GM23338 (cell line): ENCODE measurements at regions not wholly inside any gene's neighbourhood (a gene's known extent, or its start where the extent isn't known, plus 50 kb on each side); places are given as distances from the start of the nearest gene placed in this dataset.

Source experiments
- ATAC-seq: fragments of 200-7000 bp; cut with Tn5 transposase; 3 replicates; pipeline ENCODE4 v1.9.1; 2020
- DNase-seq: peaks from one replicate; pipeline ENCODE4 v3.0.0-alpha.2; 2015; ENCODE audit warnings: low spot score
- H2AFZ ChIP-seq: fragments of 200-600 bp; sonication (generic); 2 replicates; pipeline ENCODE4 v1.8.0; 2016; ENCODE audit warnings: antibody characterized with exemption, mild to moderate bottlenecking, moderate library complexity
- H3F3A ChIP-seq: fragments of 200-600 bp; sonication (generic); replicated peaks from 2 replicates; pipeline ENCODE4 v1.8.0; 2017; ENCODE audit warnings: antibody characterized with exemption, mixed run types, low read depth
- H3K27ac ChIP-seq: fragments of 200-600 bp; sonication (generic); 2 replicates; pipeline ENCODE4 v1.6.1; 2016; ENCODE audit warnings: low read depth
- H3K27me3 ChIP-seq: fragments of 200-600 bp; sonication (generic); 2 replicates; pipeline ENCODE4 v1.8.0; 2016; ENCODE audit warnings: mild to moderate bottlenecking, mixed run types, moderate library complexity; ENCODE audit not compliant: insufficient read depth
- H3K36me3 ChIP-seq: fragments of 200-600 bp; sonication (generic); 2 replicates; pipeline ENCODE4 v1.8.0; 2016; ENCODE audit warnings: mild to moderate bottlenecking; ENCODE audit not compliant: insufficient read depth
- H3K4me1 ChIP-seq: fragments of 200-600 bp; sonication (generic); 2 replicates; pipeline ENCODE4 v1.8.0; 2016; ENCODE audit warnings: mild to moderate bottlenecking, moderate library complexity; ENCODE audit not compliant: insufficient read depth
- H3K4me2 ChIP-seq: fragments of 200-600 bp; sonication (generic); 2 replicates; pipeline ENCODE4 v1.7.1; 2017; ENCODE audit warnings: mixed run types
- H3K4me3 ChIP-seq: fragments of 200-600 bp; sonication (generic); 2 replicates; pipeline ENCODE4 v1.6.1; 2016; ENCODE audit warnings: mixed run types
- H3K79me2 ChIP-seq: fragments of 200-600 bp; sonication (generic); replicated peaks from 2 replicates; pipeline ENCODE4 v1.8.0; 2017; ENCODE audit warnings: mild to moderate bottlenecking; ENCODE audit not compliant: insufficient read depth
- H3K9me2 ChIP-seq: fragments of 200-600 bp; sonication (generic); 2 replicates; pipeline ENCODE4 v1.8.0; 2017; ENCODE audit not compliant: insufficient read depth
- H4K20me1 ChIP-seq: fragments of 200-600 bp; sonication (generic); replicated peaks from 2 replicates; pipeline ENCODE4 v1.8.0; 2017; ENCODE audit warnings: mild to moderate bottlenecking; ENCODE audit not compliant: insufficient read depth
- H3K27ac Mint-ChIP-seq: 2 replicates; pipeline ENCODE4 v1.8.0; 2020; ENCODE audit warnings: inconsistent platforms, mild to moderate bottlenecking, moderate library complexity, mixed read lengths
- H3K27me3 Mint-ChIP-seq: 3 replicates; pipeline ENCODE4 v1.8.0; 2022; ENCODE audit warnings: low read depth, mild to moderate bottlenecking, moderate library complexity, mixed read lengths, inconsistent platforms; ENCODE audit not compliant: insufficient read depth, poor library complexity
- H3K36me3 Mint-ChIP-seq: 3 replicates; pipeline ENCODE4 v1.8.0; 2021; ENCODE audit warnings: low read depth, mild to moderate bottlenecking, inconsistent platforms, moderate library complexity, mixed read lengths
- H3K4me1 Mint-ChIP-seq: 3 replicates; pipeline ENCODE4 v1.8.0; 2020; ENCODE audit warnings: mild to moderate bottlenecking, inconsistent platforms, mixed read lengths
- H3K4me3 Mint-ChIP-seq: 3 replicates; pipeline ENCODE4 v1.8.0; 2021; ENCODE audit warnings: moderate library complexity, mild to moderate bottlenecking, inconsistent platforms, mixed read lengths
- H3K9me3 Mint-ChIP-seq: 3 replicates; pipeline ENCODE4 v1.8.0; 2020; ENCODE audit warnings: moderate library complexity, mild to moderate bottlenecking, inconsistent platforms, mixed read lengths
- CREB1 ChIP-seq: fragments of 250-450 bp; sonication (Bioruptor Pico); IDR thresholded peaks from 2 replicates; pipeline ENCODE4 v1.5.0; 2020; ENCODE audit warnings: low read depth, mild to moderate bottlenecking, moderate library complexity
- EZH2 ChIP-seq: fragments of 200-600 bp; sonication (generic); IDR thresholded peaks from one replicate; pipeline ENCODE4 v1.8.0; 2017; ENCODE audit warnings: antibody characterized with exemption, mild to moderate bottlenecking, low read depth; ENCODE audit not compliant: unreplicated experiment
- EZH2phosphoT487 ChIP-seq: fragments of 200-600 bp; sonication (generic); IDR thresholded peaks from one replicate; pipeline ENCODE4 v1.8.1; 2018; ENCODE audit warnings: antibody characterized with exemption; ENCODE audit not compliant: unreplicated experiment
- JUNB ChIP-seq: IDR thresholded peaks from one replicate; pipeline ENCODE4 v1.6.1; 2016; ENCODE audit warnings: antibody characterized with exemption; ENCODE audit not compliant: unreplicated experiment
- NANOG ChIP-seq: IDR thresholded peaks from 2 replicates; pipeline ENCODE4 v1.6.1; 2016; ENCODE audit warnings: antibody characterized with exemption, borderline replicate concordance
- POLR2AphosphoS5 ChIP-seq: IDR thresholded peaks from 2 replicates; pipeline ENCODE4 v1.6.1; 2016; ENCODE audit warnings: antibody characterized with exemption, low read depth
- STAT1 ChIP-seq: IDR thresholded peaks from one replicate; pipeline ENCODE4 v1.6.1; 2016; ENCODE audit warnings: antibody characterized with exemption; ENCODE audit not compliant: unreplicated experiment
- ZNF114 ChIP-seq: fragments of 250-450 bp; sonication (Bioruptor Pico); IDR thresholded peaks from 2 replicates; pipeline ENCODE4 v1.5.0; 2020; ENCODE audit warnings: mild to moderate bottlenecking, moderate library complexity
- ZNF331 ChIP-seq: fragments of 250-450 bp; sonication (Bioruptor Pico); IDR thresholded peaks from 2 replicates; pipeline ENCODE4 v1.5.0; 2020; ENCODE audit warnings: low read depth, mild to moderate bottlenecking, moderate library complexity
- TF ChIP-seq, protein P1 (sequence below), 2 experiments: fragments of 200-600 bp in 1 of 2; sonication (generic) in 1 of 2; conservative IDR thresholded peaks; 2 replicates each; pipeline versions ENCODE4 v1.5.1 to v1.6.1; 2016 to 2017; ENCODE audit warnings: antibody characterized with exemption in 2 of 2, low read depth in 2 of 2, mild to moderate bottlenecking in 2 of 2, moderate library complexity in 1 of 2
- TF ChIP-seq, protein P2 (sequence below): IDR thresholded peaks from 2 replicates; pipeline ENCODE4 v1.6.1; 2016; ENCODE audit warnings: antibody characterized with exemption
- TF ChIP-seq, protein P3 (sequence below): IDR thresholded peaks from one replicate; pipeline ENCODE4 v1.6.1; 2018; ENCODE audit warnings: antibody characterized with exemption; ENCODE audit not compliant: unreplicated experiment

DNA sequence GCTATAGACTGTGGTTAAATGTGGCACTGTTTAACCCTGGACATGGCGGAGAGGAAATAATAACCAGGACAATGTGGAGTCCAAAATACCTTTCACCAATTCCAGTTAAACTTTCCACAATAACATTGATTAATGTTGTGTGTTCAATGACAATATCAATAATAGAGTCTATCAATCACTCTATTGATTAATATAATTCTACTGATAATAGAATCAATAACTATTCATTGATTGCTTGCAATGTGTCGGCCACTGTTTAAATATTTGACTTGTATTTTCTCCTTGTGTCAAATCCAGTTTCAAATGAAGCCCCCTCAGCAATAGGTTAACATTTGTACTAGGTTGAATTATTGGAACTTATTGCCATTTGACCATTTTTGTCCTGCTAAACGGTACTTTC is 187.0 kb downstream of the PTPN20 start (continued):
- TF ChIP-seq, protein P1, sequence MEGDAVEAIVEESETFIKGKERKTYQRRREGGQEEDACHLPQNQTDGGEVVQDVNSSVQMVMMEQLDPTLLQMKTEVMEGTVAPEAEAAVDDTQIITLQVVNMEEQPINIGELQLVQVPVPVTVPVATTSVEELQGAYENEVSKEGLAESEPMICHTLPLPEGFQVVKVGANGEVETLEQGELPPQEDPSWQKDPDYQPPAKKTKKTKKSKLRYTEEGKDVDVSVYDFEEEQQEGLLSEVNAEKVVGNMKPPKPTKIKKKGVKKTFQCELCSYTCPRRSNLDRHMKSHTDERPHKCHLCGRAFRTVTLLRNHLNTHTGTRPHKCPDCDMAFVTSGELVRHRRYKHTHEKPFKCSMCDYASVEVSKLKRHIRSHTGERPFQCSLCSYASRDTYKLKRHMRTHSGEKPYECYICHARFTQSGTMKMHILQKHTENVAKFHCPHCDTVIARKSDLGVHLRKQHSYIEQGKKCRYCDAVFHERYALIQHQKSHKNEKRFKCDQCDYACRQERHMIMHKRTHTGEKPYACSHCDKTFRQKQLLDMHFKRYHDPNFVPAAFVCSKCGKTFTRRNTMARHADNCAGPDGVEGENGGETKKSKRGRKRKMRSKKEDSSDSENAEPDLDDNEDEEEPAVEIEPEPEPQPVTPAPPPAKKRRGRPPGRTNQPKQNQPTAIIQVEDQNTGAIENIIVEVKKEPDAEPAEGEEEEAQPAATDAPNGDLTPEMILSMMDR (conservative IDR thresholded peaks at IDR 0.05; ENCODE audit: low read depth in 2 of 2), result no peak
- TF ChIP-seq ZNF331 (CRISPR knock-in tag) (no peak), CREB1 (CRISPR knock-in tag) (no peak)
- TF ChIP-seq, protein P2, sequence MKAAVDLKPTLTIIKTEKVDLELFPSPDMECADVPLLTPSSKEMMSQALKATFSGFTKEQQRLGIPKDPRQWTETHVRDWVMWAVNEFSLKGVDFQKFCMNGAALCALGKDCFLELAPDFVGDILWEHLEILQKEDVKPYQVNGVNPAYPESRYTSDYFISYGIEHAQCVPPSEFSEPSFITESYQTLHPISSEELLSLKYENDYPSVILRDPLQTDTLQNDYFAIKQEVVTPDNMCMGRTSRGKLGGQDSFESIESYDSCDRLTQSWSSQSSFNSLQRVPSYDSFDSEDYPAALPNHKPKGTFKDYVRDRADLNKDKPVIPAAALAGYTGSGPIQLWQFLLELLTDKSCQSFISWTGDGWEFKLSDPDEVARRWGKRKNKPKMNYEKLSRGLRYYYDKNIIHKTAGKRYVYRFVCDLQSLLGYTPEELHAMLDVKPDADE, result no peak

DNA sequence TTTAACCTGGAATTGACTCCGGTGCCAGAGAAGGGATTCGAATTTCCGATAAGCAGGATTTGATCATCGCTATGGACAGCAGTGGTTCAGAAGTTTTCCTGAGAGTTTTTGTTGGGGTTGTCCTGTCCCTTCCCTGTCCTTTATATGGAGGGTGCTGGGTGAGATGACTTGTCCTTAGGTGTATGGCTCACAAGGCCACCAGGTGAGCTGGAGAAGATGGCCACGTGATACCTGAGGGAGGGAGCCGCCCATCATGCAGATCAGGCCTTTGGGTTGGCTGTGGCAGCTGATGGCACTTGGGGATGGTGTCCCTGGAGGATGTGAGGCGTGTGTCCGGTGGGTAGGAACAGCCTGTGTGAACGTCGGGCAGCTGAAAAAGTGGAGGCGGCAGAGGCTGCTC is 187.7 kb downstream of the PTPN20 start:
- H2AFZ ChIP-seq, result no peak overlapping the region
- H3K4me1 Mint-ChIP-seq, result no peaks in the 10 kb centered on the region
- H3K27me3 Mint-ChIP-seq, result peaks cover 6% of the 10 kb centered on the region
- H3F3A ChIP-seq, result no peaks in the 10 kb centered on the region
- no peak overlapping the region for H3K4me2 ChIP-seq
- peaks cover 22% of the 10 kb centered on the region for H3K9me3 Mint-ChIP-seq
- DNase-seq (no peak), ATAC-seq (no peak)
- no peak overlapping the region for H3K27ac Mint-ChIP-seq
- H3K36me3 Mint-ChIP-seq, result no peaks in the 10 kb centered on the region; the same call in 2 of the 3 replicates
- no peaks in the 10 kb centered on the region for H4K20me1 ChIP-seq
- H3K36me3 ChIP-seq, result no peaks in the 10 kb centered on the region
- H3K27ac ChIP-seq, result no peak overlapping the region
- H3K27me3 ChIP-seq, result no peaks in the 10 kb centered on the region
- H3K4me1 ChIP-seq, result no peaks in the 10 kb centered on the region
- no peaks in the 10 kb centered on the region for H3K79me2 ChIP-seq
- H3K4me3 ChIP-seq, result no peak overlapping the region
- 0 out of 2 replicates have a peak, but pooled peaks cover 4% of the 10 kb centered on the region for H3K9me2 ChIP-seq
- no peak overlapping the region for H3K4me3 Mint-ChIP-seq
- TF ChIP-seq CREB1 (CRISPR knock-in tag) (no peak), POLR2AphosphoS5 (no peak), JUNB (no peak), EZH2 (no peak), ZNF114 (CRISPR knock-in tag) (no peak), EZH2phosphoT487 (no peak), STAT1 (no peak), NANOG (no peak)
- TF ChIP-seq, protein P3, sequence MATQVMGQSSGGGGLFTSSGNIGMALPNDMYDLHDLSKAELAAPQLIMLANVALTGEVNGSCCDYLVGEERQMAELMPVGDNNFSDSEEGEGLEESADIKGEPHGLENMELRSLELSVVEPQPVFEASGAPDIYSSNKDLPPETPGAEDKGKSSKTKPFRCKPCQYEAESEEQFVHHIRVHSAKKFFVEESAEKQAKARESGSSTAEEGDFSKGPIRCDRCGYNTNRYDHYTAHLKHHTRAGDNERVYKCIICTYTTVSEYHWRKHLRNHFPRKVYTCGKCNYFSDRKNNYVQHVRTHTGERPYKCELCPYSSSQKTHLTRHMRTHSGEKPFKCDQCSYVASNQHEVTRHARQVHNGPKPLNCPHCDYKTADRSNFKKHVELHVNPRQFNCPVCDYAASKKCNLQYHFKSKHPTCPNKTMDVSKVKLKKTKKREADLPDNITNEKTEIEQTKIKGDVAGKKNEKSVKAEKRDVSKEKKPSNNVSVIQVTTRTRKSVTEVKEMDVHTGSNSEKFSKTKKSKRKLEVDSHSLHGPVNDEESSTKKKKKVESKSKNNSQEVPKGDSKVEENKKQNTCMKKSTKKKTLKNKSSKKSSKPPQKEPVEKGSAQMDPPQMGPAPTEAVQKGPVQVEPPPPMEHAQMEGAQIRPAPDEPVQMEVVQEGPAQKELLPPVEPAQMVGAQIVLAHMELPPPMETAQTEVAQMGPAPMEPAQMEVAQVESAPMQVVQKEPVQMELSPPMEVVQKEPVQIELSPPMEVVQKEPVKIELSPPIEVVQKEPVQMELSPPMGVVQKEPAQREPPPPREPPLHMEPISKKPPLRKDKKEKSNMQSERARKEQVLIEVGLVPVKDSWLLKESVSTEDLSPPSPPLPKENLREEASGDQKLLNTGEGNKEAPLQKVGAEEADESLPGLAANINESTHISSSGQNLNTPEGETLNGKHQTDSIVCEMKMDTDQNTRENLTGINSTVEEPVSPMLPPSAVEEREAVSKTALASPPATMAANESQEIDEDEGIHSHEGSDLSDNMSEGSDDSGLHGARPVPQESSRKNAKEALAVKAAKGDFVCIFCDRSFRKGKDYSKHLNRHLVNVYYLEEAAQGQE, result no peak
- TF ChIP-seq, protein P2, result no peak
- TF ChIP-seq, protein P1 (conservative IDR thresholded peaks at IDR 0.05; ENCODE audit: low read depth in 2 of 2), result no peak
